H9 (cell line): ENCODE measurements at regions not wholly inside any gene's neighbourhood (a gene's known extent, or its start where the extent isn't known, plus 50 kb on each side); places are given as distances from the start of the nearest gene placed in this dataset.

Experiments used
- DNase-seq: peaks from one replicate; pipeline ENCODE4 v3.0.0-alpha.2; 2017
- H2AFZ ChIP-seq: one replicate; pipeline ENCODE4 v1.6.1; 2013; ENCODE audit warnings: mild to moderate bottlenecking, low read length, control low read depth, moderate library complexity
- H2AK5ac ChIP-seq: 2 replicates; pipeline ENCODE4 v1.6.1; 2013; ENCODE audit warnings: low read length, control low read depth, mixed read lengths; ENCODE audit not compliant: insufficient read length
- H2BK120ac ChIP-seq: one replicate; pipeline ENCODE4 v1.6.1; 2013; ENCODE audit warnings: low read depth, mild to moderate bottlenecking, low read length, control low read depth, inconsistent platforms; ENCODE audit not compliant: poor library complexity, severe bottlenecking
- H2BK12ac ChIP-seq: 2 replicates; pipeline ENCODE4 v1.6.1; 2013; ENCODE audit warnings: low read length, control low read depth, mixed read lengths, low read depth; ENCODE audit not compliant: insufficient read length
- H2BK15ac ChIP-seq: 2 replicates; pipeline ENCODE4 v1.6.1; 2013; ENCODE audit warnings: low read depth, low read length, control low read depth
- H2BK20ac ChIP-seq: one replicate; pipeline ENCODE4 v1.6.1; 2013; ENCODE audit warnings: low read depth, mild to moderate bottlenecking, low read length, control low read depth, inconsistent platforms; ENCODE audit not compliant: poor library complexity, severe bottlenecking
- H2BK5ac ChIP-seq: 2 replicates; pipeline ENCODE4 v1.6.1; 2013; ENCODE audit warnings: low read length, control low read depth, mixed read lengths; ENCODE audit not compliant: insufficient read length
- H3K14ac ChIP-seq: 2 replicates; pipeline ENCODE4 v1.6.1; 2013; ENCODE audit warnings: low read length, control low read depth; ENCODE audit not compliant: insufficient read depth
- H3K18ac ChIP-seq: 2 replicates; pipeline ENCODE4 v1.6.1; 2013; ENCODE audit warnings: low read depth, mild to moderate bottlenecking, mixed read lengths, low read length, control low read depth; ENCODE audit not compliant: insufficient read length
- H3K23ac ChIP-seq: 2 replicates; pipeline ENCODE4 v1.6.1; 2013; ENCODE audit warnings: low read length, control low read depth, mixed read lengths, low read depth; ENCODE audit not compliant: insufficient read length
- H3K23me2 ChIP-seq: 2 replicates; pipeline ENCODE4 v1.6.1; 2013; ENCODE audit warnings: low read depth, mild to moderate bottlenecking, mixed read lengths, low read length, control low read depth; ENCODE audit not compliant: insufficient read length, poor library complexity, severe bottlenecking
- H3K27ac ChIP-seq: 2 replicates; pipeline ENCODE4 v1.5.1; 2013; ENCODE audit warnings: low read length, control low read depth, mixed read lengths, low read depth; ENCODE audit not compliant: insufficient read length
- H3K27me3 ChIP-seq: 2 replicates; pipeline ENCODE4 v1.6.1; 2013; ENCODE audit warnings: low read length, control low read depth, inconsistent platforms; ENCODE audit not compliant: insufficient read depth
- H3K4ac ChIP-seq: 2 replicates; pipeline ENCODE4 v1.6.1; 2013; ENCODE audit warnings: low read depth, mild to moderate bottlenecking, control low read depth, inconsistent platforms, low read length, moderate library complexity
- H3K4me1 ChIP-seq: 2 replicates; pipeline ENCODE4 v1.6.1; 2013; ENCODE audit warnings: low read length, control low read depth, inconsistent platforms; ENCODE audit not compliant: insufficient read depth
- H3K4me2 ChIP-seq: 2 replicates; pipeline ENCODE4 v1.6.1; 2013; ENCODE audit warnings: low read length, control low read depth, mixed read lengths; ENCODE audit not compliant: insufficient read length, insufficient read depth
- H3K56ac ChIP-seq: 2 replicates; pipeline ENCODE4 v1.6.1; 2013; ENCODE audit warnings: low read depth, mild to moderate bottlenecking, mixed read lengths, low read length, control low read depth; ENCODE audit not compliant: insufficient read length
- H3K79me1 ChIP-seq: 2 replicates; pipeline ENCODE4 v1.6.1; 2013; ENCODE audit warnings: low read depth, mild to moderate bottlenecking, moderate library complexity, low read length, control low read depth, inconsistent platforms; ENCODE audit not compliant: insufficient read depth, poor library complexity, severe bottlenecking
- H3K79me2 ChIP-seq: 2 replicates; pipeline ENCODE4 v1.6.1; 2013; ENCODE audit warnings: low read length, control low read depth, inconsistent platforms; ENCODE audit not compliant: insufficient read depth
- H3K9ac ChIP-seq: 2 replicates; pipeline ENCODE4 v1.6.1; 2013; ENCODE audit warnings: low read length, control low read depth, mixed read lengths; ENCODE audit not compliant: insufficient read length; ENCODE audit errors: extremely low read depth
- H3K9me3 ChIP-seq: one replicate; pipeline ENCODE4 v1.6.1; 2013; ENCODE audit warnings: low read depth, low read length, inconsistent platforms; ENCODE audit not compliant: control insufficient read depth
- H3T11ph ChIP-seq: one replicate; pipeline ENCODE4 v1.6.1; 2013; ENCODE audit warnings: mild to moderate bottlenecking, low read length, control low read depth, inconsistent platforms
- H4K20me1 ChIP-seq: one replicate; pipeline ENCODE4 v1.6.1; 2013; ENCODE audit not compliant: control insufficient read depth, insufficient read length, insufficient read depth
- H4K5ac ChIP-seq: 2 replicates; pipeline ENCODE4 v1.6.1; 2013; ENCODE audit warnings: low read depth, mild to moderate bottlenecking, mixed read lengths, low read length, control low read depth; ENCODE audit not compliant: insufficient read length
- H4K8ac ChIP-seq: replicated peaks from 2 replicates; pipeline ENCODE4 v1.6.1; 2013; ENCODE audit warnings: low read length, control low read depth, mixed read lengths, low read depth; ENCODE audit not compliant: insufficient read length
- H4K91ac ChIP-seq: 2 replicates; pipeline ENCODE4 v1.6.1; 2013; ENCODE audit warnings: low read depth, mild to moderate bottlenecking, moderate library complexity, mixed read lengths, low read length, control low read depth; ENCODE audit not compliant: insufficient read length
- H3K27ac Mint-ChIP-seq, 3 experiments: 2 replicates in 2 of 3; 3 replicates in 1 of 3; pipeline ENCODE4 v1.8.0; 2020 to 2021; ENCODE audit warnings: mixed read lengths in 3 of 3, mild to moderate bottlenecking in 1 of 3, moderate library complexity in 1 of 3
- H3K27me3 Mint-ChIP-seq: 2 replicates; pipeline ENCODE4 v1.8.0; 2021; ENCODE audit warnings: low read depth, mild to moderate bottlenecking, moderate library complexity, mixed read lengths
- H3K36me3 Mint-ChIP-seq, 3 experiments: 2 replicates in 2 of 3; 3 replicates in 1 of 3; pipeline ENCODE4 v1.8.0; 2020 to 2021; ENCODE audit warnings: low read depth in 3 of 3, mixed read lengths in 3 of 3; ENCODE audit not compliant: insufficient read depth in 1 of 3
- H3K4me1 Mint-ChIP-seq, 2 experiments: 2 replicates each; pipeline ENCODE4 v1.8.0; 2020; ENCODE audit warnings: mixed read lengths in 2 of 2
- H3K4me3 Mint-ChIP-seq, 2 experiments: 2 replicates in 1 of 2; 3 replicates in 1 of 2; pipeline ENCODE4 v1.8.0; 2020 to 2021; ENCODE audit warnings: mild to moderate bottlenecking in 2 of 2, mixed read lengths in 2 of 2, moderate library complexity in 1 of 2
- H3K9me3 Mint-ChIP-seq, 2 experiments: 2 replicates in 1 of 2; 3 replicates in 1 of 2; pipeline ENCODE4 v1.8.0; 2020; ENCODE audit warnings: mild to moderate bottlenecking in 2 of 2, mixed read lengths in 2 of 2, moderate library complexity in 1 of 2
- CTCF ChIP-seq: fragments of 200-600 bp; sonication (generic); conservative IDR thresholded peaks from 3 replicates; pipeline ENCODE4 v1.8.0; 2021; ENCODE audit warnings: antibody characterized with exemption, mild to moderate bottlenecking
- WGBS: extraction: QIAGEN DNeasy Blood & Tissue Kit; methylation state at CpG from one replicate; pipeline ENCODE4 v1.1.7; 2013; ENCODE audit warnings: missing lambda C conversion rate, low lambda C conversion rate, mixed read lengths; ENCODE audit not compliant: insufficient read length; ENCODE audit errors: extremely low coverage; 5-methylcytosine and 5-hydroxymethylcytosine counted together

DNA sequence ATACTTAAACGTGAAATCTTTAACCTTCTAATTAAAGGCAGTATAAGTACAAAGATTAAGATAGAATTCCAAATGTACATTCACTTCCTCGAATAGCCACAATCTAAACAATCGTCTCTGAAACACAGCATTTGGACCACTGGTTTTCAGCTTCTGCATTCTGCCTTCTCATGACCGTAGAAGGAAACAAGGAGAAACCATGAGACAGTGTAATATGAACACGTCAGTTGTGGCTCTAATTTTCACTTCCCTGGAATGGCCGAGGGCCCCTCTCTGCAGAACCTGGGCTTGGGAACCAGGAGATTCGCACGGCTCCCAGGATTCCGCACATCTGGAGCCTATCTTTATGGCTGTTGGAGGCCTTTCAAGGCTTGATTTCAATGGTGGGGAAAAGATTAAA, 189.3 kb downstream of the KLF6 start:
- no peaks in the 10 kb centered on the region for H3K9me3 ChIP-seq
- no peaks in the 10 kb centered on the region for H3K36me3 Mint-ChIP-seq
- no peak overlapping the region for H3K4ac ChIP-seq
- H3K27ac Mint-ChIP-seq: no peak overlapping the region
- H4K20me1 ChIP-seq: no peaks in the 10 kb centered on the region
- H3K79me2 ChIP-seq: no peaks in the 10 kb centered on the region
- H3K4me2 ChIP-seq: no peak overlapping the region
- peak overlapping the region; percentile 6 for H2AFZ ChIP-seq
- H3K27me3 ChIP-seq: no peaks in the 10 kb centered on the region
- H4K5ac ChIP-seq: no peak overlapping the region
- no peak overlapping the region for H2AK5ac ChIP-seq
- H2BK120ac ChIP-seq: no peak overlapping the region
- TF ChIP-seq CTCF: no peak
- H3K23me2 ChIP-seq: no peaks in the 10 kb centered on the region
- WGBS: no CpG with 5 or more reads among the region's 9 CpGs
- no peak overlapping the region for H3K18ac ChIP-seq
- peaks cover 2 to 4% of the 10 kb centered on the region in 2 experiments; a peak in 2 of 5 replicates for H3K9me3 Mint-ChIP-seq
- H2BK12ac ChIP-seq: no peak overlapping the region
- no peaks in the 10 kb centered on the region for H3K4me1 ChIP-seq
- DNase-seq: no peak
- H3K27ac ChIP-seq: no peak overlapping the region
- H2BK15ac ChIP-seq: no peak overlapping the region
- H3K14ac ChIP-seq: no peak overlapping the region
- H3K4me3 Mint-ChIP-seq: no peak overlapping the region
- no peak overlapping the region for H2BK5ac ChIP-seq
- no peak overlapping the region for H3K9ac ChIP-seq
- no peak overlapping the region for H4K8ac ChIP-seq
- H3K4me1 Mint-ChIP-seq: peaks cover 8 to 10% of the 10 kb centered on the region in 2 experiments; a peak in 3 of 4 replicates
- no peaks in the 10 kb centered on the region; the same call in 1 of the 2 replicates for H3K27me3 Mint-ChIP-seq
- H3K56ac ChIP-seq: no peak overlapping the region
- H3T11ph ChIP-seq: no peak overlapping the region
- H4K91ac ChIP-seq: no peak overlapping the region
- no peak overlapping the region for H2BK20ac ChIP-seq
- no peak overlapping the region for H3K23ac ChIP-seq
- H3K79me1 ChIP-seq: no peaks in the 10 kb centered on the region
